ENCODE measurements at regions not wholly inside any gene's neighbourhood (a gene's known extent, or its start where the extent isn't known, plus 50 kb on each side); places are given as distances from the start of the nearest gene placed in this dataset.
"Not testable (repeated sequence)": the region's sequence is repeated elsewhere in the genome, so short reads cannot be mapped to it uniquely, and the experiment has no call there.

DNA sequence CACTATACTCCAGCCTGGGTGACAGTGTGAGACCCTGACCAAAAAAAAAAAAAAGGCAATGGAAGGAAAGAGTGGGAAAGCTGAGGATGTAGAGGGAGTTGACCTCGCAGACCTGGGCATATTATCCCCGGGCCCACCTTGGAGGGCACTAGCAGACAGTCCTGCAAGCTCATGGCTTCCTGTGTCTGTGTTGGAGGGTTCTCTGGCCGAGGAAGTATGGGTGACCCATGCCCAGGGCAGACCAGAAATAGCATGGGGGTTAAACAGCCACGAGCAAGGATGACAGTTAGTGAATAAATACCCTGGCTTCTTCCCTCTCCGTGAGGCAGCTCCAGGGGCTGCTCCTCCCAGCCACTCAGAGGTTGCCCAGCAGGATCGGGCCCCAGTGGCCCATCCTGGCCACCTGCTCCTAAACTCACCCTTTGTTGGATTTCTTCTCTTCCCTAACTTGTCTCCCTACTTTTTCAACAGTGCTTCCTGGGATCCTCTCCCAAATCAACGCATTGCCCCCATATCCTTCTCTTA lies 485.8 kb downstream of the ZNF536 start:
- DNase-seq, result no peak

GRCh38 chr19:30857388-30857787 lies 485.2 kb downstream of the ZNF536 start:
- DNase-seq, result no peak

- DNase-seq, result no peak
These were observed 484.6 kb downstream of the ZNF536 start for GRCh38 chr19:30856786-30857185.

DNA sequence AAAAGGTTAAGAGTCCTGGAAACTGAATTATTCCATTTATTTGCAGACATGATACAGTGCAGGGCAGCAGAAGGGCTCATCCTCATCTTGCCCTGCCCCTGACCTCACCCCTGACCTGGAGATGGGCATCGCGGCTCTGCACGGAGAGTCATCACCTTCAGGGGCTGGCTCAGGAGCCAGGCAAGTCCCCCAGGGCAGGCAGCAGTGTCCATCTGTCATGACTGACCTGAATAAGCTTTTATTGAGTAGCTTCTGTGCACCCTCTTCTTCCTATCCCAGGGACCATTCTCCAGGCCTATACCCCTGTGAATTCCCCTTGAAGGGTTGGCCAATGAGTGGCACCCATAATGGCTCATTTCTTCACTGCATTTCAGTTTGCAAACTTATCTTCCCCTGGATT lies 484.2 kb downstream of the ZNF536 start:
- DNase-seq, result no peak

GRCh38 chr19:30855442-30855841 lies 483.3 kb downstream of the ZNF536 start:
- DNase-seq, result no peak

DNA sequence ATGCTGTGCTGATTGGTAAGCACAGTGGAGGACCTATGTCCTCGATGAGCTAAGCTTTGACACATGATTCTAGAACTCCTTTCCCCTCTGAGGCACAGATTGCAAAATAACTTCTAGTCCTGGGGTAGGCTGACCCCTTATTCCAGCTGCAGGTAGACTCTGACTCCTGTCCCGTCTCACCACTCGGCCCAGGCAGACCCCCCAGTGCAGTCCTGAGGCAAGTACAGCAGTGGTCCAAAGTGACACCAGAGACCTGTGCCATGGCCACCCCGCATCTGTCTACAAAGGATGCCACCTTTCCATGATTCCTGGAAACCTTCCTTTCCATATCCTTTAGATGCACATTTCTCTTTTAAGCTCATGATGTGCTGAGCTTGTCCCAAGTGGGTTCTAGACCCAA lies 482.5 kb downstream of the ZNF536 start:
- DNase-seq, result no peak

DNA sequence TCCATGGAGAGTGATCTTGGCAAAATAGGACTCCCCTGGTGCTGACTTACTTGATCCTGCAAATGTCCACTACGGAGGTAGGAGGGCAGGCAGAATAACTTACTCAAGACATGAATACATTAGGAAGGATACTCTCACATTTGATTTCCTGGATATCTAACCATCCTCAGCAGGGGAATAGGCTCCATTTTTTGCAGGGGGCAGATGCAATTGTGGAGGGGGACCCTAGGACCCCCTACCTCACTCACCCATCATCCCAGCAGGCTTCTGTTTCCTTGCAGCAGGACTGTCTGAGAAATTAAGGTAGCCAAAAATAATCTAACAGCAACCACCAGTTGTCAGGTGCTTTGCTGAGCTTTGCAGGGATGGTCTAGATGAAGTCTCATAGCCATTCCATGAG lies 482.0 kb downstream of the ZNF536 start:
- DNase-seq, result no peak

- no peak for DNase-seq
These were observed 480.9 kb downstream of the ZNF536 start for GRCh38 chr19:30853036-30853435.

GRCh38 chr19:30852168-30852567 lies 480.0 kb downstream of the ZNF536 start:
- DNase-seq, result no peak

GRCh38 chr19:30851646-30852045 lies 479.5 kb downstream of the ZNF536 start:
- no peak for DNase-seq

- no peak for DNase-seq
These were observed 476.6 kb downstream of the ZNF536 start for GRCh38 chr19:30848636-30849425.

DNA sequence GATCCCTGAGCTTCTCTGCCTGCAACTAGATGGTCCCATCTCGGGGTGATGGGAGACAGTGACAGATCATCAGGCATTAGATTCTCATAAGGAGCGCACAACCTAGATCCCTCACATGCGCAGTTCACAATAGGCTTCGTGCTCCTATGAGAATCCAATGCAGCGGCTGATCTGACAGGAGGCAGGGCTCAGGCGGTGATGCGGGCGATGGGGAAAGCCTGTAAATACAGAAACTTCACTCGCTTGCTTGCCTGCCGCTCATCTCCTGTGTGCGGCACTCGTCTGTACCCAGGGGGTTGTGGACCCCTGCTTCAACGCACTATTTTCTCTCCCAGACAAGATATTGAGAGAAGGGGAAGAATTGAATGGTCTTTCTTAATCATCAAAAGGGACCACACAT lies 473.9 kb downstream of the ZNF536 start:
- DNase-seq, result no peak

DNA sequence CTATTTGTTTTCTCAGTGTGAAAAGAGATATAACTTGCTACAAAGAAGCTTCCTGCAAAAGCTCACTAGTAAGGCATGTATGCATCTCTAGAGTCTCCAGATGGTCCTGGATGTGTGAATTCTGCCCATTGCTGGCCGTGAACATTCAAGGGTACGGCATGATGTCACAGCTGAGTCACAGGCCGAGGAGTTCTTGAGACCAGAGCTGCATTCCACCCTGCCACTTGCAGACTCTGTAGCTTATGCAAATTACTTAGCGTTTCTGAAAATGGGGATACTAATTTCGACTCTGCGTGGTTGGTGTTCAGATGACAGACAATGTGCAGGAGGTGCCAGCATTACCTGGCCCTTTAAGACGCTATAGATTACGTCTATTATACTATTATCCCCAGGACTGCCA lies 470.7 kb downstream of the ZNF536 start:
- DNase-seq, result no peak

- DNase-seq, result no peak
These were observed 469.8 kb downstream of the ZNF536 start for GRCh38 chr19:30841934-30842333.

DNA sequence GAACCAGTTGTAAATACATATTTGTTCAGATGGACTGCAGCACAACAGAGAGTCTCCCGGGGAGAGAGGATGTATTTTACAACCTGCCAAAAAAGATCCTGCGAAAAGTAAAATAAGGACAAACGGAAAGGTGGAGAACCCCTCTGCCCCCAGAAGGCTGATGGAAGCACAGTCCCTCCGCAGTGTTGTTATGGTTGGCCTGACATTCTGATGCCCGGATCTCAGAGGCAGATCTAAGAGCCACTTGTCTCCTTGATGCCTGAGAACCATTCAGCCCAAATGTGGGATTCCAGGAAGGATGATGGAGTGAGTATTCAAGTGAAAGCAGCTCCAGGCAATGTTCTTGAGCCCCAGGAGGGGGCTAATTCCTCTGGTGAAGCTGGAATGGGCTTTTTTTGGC lies 458.7 kb downstream of the ZNF536 start:
- no peak for DNase-seq

DNA sequence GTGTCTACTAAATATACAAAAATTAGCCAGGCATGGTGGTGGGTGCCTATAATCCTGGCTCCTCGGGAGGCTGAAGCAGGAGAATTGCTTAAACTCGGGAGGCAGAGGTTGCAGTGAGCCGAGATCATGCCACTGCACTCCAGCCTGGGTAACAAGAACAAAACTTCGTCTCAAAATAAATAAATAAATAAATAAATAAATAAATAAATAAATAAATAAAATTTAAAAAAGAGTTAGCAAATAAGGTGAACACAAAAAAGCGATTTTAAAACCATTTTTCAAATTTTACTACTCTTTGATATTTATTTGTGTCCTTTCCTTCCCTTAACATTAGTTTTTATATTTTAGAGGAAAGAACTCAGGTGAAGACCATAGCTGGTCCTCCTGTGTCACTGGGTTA lies 453.3 kb downstream of the ZNF536 start:
- not testable (repeated sequence) for DNase-seq

GRCh38 chr19:30824809-30825208 lies 452.6 kb downstream of the ZNF536 start:
- no peak for DNase-seq

DNA sequence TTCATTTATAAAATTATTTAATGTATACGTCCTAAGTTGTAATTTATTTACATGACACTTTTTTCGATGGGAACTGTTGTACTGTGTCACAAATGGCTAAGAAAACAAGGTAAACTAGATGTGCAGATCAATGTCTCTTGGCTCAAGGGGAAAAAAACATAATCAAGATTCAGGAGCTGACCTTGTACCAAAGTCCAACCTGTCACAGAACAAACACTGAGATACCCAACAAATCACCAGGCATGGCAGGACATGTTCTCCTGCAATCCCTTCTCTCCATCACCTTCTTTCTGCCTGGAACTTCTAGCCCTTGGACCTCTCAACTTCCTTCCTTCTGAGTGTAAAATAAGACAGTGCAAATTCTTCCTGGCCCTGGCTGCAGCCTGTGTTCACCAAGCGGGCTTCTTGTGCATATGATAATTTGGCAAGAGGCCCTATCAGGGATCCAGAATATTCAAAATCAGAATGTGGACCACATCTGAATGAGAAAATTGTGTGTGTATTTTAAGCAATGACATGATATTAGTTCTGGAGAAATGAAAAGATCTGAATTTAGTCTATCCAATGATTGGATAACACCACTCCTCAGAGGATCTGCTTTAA lies 445.9 kb downstream of the ZNF536 start:
- no peak for DNase-seq

DNA sequence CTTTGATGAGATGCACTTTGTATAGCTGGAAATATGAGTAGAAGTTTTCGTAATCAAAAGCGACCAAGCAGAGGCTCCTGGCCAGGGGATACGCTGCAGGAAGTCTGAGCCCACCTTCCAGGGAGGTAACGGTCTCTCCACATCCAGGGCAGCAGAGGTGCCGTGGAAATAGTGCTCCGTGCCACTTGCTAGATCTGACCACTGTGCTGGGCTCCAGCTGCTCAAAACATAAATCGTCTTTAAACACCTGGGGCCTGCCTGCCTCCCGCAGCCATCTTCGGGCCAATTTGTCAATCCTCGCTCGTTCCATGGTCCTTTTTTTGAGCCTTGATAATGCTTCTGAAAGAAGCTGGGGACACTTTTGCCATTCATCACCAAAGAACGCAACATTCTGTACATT lies 445.0 kb downstream of the ZNF536 start:
- DNase-seq, result no peak

- DNase-seq, result no peak
These were observed 443.9 kb downstream of the ZNF536 start for GRCh38 chr19:30815889-30816580.

DNA sequence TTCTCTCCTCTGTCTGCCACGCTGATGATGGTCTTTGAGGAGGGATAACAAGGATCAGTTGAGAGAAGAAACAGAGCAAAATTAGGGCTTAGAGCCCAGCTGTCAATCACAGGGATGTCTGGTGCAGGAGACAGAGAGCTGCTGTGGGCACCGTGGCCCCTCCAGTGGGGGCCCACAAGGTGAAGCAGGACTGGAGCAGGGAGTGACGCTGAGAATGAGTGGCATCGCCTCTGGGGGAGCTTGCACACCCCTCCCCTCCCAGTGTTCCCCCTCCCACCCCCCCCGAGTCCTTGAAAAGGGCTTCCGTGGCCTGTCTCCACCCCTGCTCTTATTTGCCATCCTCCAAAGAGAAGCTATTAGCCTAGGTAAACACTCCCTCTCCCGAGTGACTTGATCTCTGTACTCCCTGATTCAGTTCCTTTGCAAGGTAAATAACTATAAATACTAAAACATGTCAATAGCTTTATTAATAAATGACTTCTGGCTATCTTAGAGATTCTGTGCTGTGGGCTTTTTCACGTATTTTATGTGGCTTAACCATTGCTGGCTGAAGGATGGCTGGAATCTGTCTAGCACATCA lies 440.0 kb downstream of the ZNF536 start:
- DNase-seq, result no peak

DNA sequence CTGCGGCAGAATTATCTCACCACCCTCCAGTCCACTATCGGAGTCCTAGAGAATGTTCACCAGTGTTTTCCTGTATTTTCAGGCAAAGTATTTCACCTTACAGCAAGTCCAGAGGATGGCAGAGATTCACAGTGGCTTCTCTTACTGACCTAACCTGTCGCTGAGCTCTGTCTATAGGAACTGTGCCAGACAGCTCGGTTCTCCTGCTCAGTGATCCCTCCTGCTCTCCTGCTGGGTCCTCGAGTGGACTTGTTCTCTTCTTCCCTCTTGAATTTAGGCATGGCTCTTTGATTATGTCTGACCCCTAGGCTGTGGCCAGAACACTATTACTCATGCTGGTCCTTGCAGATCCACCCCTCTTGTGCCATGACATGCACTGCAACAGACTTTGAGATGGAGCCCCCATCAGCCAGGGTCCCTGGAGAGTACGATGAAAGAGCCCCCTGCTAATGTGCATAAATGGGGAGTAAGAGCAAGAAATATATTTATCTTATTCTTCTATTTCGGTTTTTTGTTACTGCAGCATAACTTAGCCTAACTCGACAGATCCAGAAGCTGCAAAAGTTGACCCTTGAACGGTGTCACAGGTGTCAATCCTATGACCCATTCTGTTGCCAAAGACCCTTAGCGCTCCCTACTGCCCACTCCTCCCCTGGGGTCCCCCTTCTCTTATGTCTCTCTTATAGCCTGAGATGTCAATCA lies 439.4 kb downstream of the ZNF536 start:
- no peak for DNase-seq

DNA sequence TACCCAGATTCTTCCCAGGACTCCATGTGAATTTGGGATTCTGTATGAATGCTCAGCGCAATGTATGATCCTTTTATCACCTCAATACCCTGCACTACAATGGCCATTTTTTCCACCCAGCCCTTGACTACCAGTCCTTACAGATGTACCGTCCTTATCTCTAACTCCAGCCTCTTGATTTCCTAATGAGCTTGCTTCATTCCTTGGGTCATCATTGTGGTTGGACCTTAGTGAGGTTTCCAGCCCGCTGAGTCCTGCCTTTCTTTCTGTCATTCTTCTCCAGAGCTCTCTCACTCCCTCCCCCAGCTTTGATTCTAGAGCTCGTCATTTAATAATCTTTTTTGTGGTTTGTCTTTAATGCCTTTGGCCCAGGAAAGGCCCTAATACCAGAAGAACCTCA lies 438.5 kb downstream of the ZNF536 start:
- no peak for DNase-seq

Measured in activated naive CD4-positive, alpha-beta T cell treated with anti-CD3 and anti-CD28 coated beads, Interleukin-2, amount 50 U/mL, for 16 hours (primary cell).